ENCODE measurements at regions not wholly inside any gene's neighbourhood (a gene's known extent, or its start where the extent isn't known, plus 50 kb on each side); places are given as distances from the start of the nearest gene placed in this dataset.

DNA sequence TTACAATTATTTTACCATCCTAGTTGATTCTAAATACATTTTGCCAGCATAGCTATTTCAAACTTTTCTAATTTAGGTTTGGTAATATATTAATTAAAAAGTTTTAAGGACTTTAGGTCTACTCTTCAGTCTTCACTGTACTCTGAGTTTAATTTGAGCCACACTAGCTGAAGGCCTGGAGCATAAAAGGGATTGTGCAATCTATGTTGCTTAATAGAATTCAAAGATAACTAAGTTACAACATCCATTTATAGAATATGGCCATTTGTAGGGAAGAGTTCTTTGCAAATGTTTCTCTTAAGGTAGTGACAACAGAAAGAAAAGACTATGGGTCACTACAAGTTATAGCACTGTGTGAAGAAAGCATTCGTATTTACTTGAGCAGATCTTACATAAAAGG is 702.2 kb upstream of the NRXN1 start:
- intact Hi-C loops (cut with DNase I) = no loop called here
- TF ChIP-seq CTCF (IDR thresholded peaks at IDR 0.05) = no peak
- ATAC-seq (no peak), DNase-seq (no peak)
- Histone ChIP-seq H3K4me1 (no peaks in the 10 kb centered on the region), H3K36me3 (ENCODE audit: insufficient read depth in 1 of 2, low read depth in 1 of 2) (no peaks in the 10 kb centered on the region), H3K27me3 (ENCODE audit: insufficient read depth in 3 of 3, low read length in 2 of 3) (no peaks in the 10 kb centered on the region), H3K27ac (no peak overlapping the region), H3K4me3 (no peak overlapping the region), H3K9me3 (no peaks in the 10 kb centered on the region)
- WGBS, 3 donors = 94 to 97% (median 95%) methylated on average over 1 of the region's 1 CpG

GRCh38 chr2:51723691-51724090 is 691.8 kb upstream of the NRXN1 start:
- H3K27ac ChIP-seq = no peak overlapping the region
- H3K4me1 ChIP-seq = no peaks in the 10 kb centered on the region
- H3K9me3 ChIP-seq = no peaks in the 10 kb centered on the region
- H3K27me3 ChIP-seq (ENCODE audit: insufficient read depth in 3 of 3, low read length in 2 of 3) = no peaks in the 10 kb centered on the region
- 0 to 27% (median 0%) methylated on average over 1 of the region's 1 CpG for WGBS, 3 donors
- no peak overlapping the region for H3K4me3 ChIP-seq
- DNase-seq = no peak
- no peaks in the 10 kb centered on the region for H3K36me3 ChIP-seq (ENCODE audit: insufficient read depth in 1 of 2, low read depth in 1 of 2)
- no peak for ATAC-seq
- intact Hi-C loops (cut with DNase I) = no loop called here
- no peak for TF ChIP-seq CTCF (IDR thresholded peaks at IDR 0.05)

GRCh38 chr2:51722311-51722710 is 690.4 kb upstream of the NRXN1 start:
- intact Hi-C loops (cut with DNase I) = no loop called here
- H3K4me3 ChIP-seq = no peak overlapping the region
- no peaks in the 10 kb centered on the region for H3K4me1 ChIP-seq
- H3K36me3 ChIP-seq (ENCODE audit: insufficient read depth in 1 of 2, low read depth in 1 of 2) = no peaks in the 10 kb centered on the region
- no peak for TF ChIP-seq CTCF (IDR thresholded peaks at IDR 0.05)
- no peak overlapping the region for H3K27ac ChIP-seq
- DNase-seq (no peak), ATAC-seq (no peak)
- WGBS, 3 donors = 58 to 77% (median 69%) methylated on average over 1 of the region's 1 CpG
- H3K9me3 ChIP-seq = no peaks in the 10 kb centered on the region
- H3K27me3 ChIP-seq (ENCODE audit: insufficient read depth in 3 of 3, low read length in 2 of 3) = no peaks in the 10 kb centered on the region

- Histone ChIP-seq H3K4me3 (no peak overlapping the region), H3K36me3 (ENCODE audit: insufficient read depth in 1 of 2, low read depth in 1 of 2) (no peaks in the 10 kb centered on the region), H3K4me1 (no peaks in the 10 kb centered on the region), H3K9me3 (no peaks in the 10 kb centered on the region), H3K27ac (no peak overlapping the region), H3K27me3 (ENCODE audit: insufficient read depth in 3 of 3, low read length in 2 of 3) (no peaks in the 10 kb centered on the region)
- no peak for DNase-seq
- TF ChIP-seq CTCF (IDR thresholded peaks at IDR 0.05) = no peak
- 70 to 91% (median 74%) methylated on average over 1 of the region's 1 CpG for WGBS, 3 donors
- intact Hi-C loops (cut with DNase I) = no loop called here
- ATAC-seq = no peak
These were observed 688.9 kb upstream of the NRXN1 start for GRCh38 chr2:51720826-51721225.

DNA sequence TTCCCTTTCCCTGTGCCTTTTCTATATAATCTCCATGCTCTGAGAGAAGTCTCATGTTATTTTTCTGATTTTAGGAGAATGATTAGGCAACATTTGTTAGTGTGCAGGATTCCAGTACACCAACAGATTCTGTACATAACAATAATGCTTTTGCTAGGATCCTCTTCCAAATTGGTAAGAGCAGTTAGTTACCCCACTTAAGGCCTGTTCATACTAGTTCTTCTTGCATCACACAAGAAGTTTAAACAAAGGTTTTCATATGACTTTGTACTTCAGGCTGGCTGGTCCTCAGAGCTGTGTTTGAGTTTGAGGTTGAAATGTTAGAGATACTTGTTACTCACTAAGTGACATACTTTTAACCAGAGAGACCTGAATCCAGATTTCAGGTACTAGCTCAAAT is 686.9 kb upstream of the NRXN1 start:
- Histone ChIP-seq H3K27ac (no peak overlapping the region), H3K9me3 (no peaks in the 10 kb centered on the region), H3K36me3 (ENCODE audit: insufficient read depth in 1 of 2, low read depth in 1 of 2) (no peaks in the 10 kb centered on the region), H3K4me3 (no peak overlapping the region), H3K4me1 (no peaks in the 10 kb centered on the region), H3K27me3 (ENCODE audit: insufficient read depth in 3 of 3, low read length in 2 of 3) (no peaks in the 10 kb centered on the region)
- DNase-seq (no peak), ATAC-seq (no peak)
- TF ChIP-seq CTCF (IDR thresholded peaks at IDR 0.05) = no peak
- intact Hi-C loops (cut with DNase I) = no loop called here

All from psoas muscle (tissue), 7 donors.